IMR-90 (cell line): ENCODE measurements at regions not wholly inside any gene's neighbourhood (a gene's known extent, or its start where the extent isn't known, plus 50 kb on each side); places are given as distances from the start of the nearest gene placed in this dataset.

Experiments used
- ATAC-seq: fragments of 200-7000 bp; cut with Tn5 transposase; 2 replicates; pipeline ENCODE4 v1.9.1; 2020; ENCODE audit warnings: low read depth, mild to moderate bottlenecking, moderate library complexity
- BruUV-seq: library from RNA; stranded (reverse); fragments of 400-500 nt; replicated peaks from 2 replicates; lab custom pipeline; 2021; lab: Mats Ljungman, UMichigan
- CTCF ChIA-PET: fragments of 300-600 bp; formaldehyde crosslinking; extraction: SDS; loops from one replicate; lab custom pipeline; 2021; ENCODE audit warnings: antibody characterized with exemption; lab: Yijun Ruan, JAX
- POLR2A ChIA-PET: fragments of 300-600 bp; sonication (Branson Sonifier 250); formaldehyde crosslinking; loops from one replicate; lab custom pipeline; 2022; ENCODE audit warnings: antibody characterized with exemption; ENCODE audit not compliant: unreplicated experiment; lab: Charles Lee
- DNase-seq: peaks from one replicate; pipeline ENCODE4 v3.0.0; 2013
- H2AFZ ChIP-seq: replicated peaks from 2 replicates; pipeline ENCODE3; 2013; ENCODE audit warnings: low read length, mild to moderate bottlenecking; ENCODE audit not compliant: poor library complexity
- H2AK5ac ChIP-seq: 2 replicates; pipeline ENCODE4 v1.6.1; 2013; ENCODE audit warnings: low read depth, low read length, inconsistent platforms
- H2AK9ac ChIP-seq: replicated peaks from 2 replicates; pipeline ENCODE3; 2013; ENCODE audit warnings: mild to moderate bottlenecking, low read depth, low read length, moderate library complexity; ENCODE audit not compliant: poor library complexity
- H2BK120ac ChIP-seq: 2 replicates; pipeline ENCODE4 v1.6.1; 2013; ENCODE audit warnings: low read depth, low read length, inconsistent platforms
- H2BK15ac ChIP-seq: 3 replicates; pipeline ENCODE4 v1.6.1; 2013; ENCODE audit warnings: low read depth, low read length, inconsistent platforms
- H2BK20ac ChIP-seq: 2 replicates; pipeline ENCODE4 v1.6.1; 2013; ENCODE audit warnings: low read depth, mild to moderate bottlenecking, inconsistent platforms, low read length, moderate library complexity
- H2BK5ac ChIP-seq: 2 replicates; pipeline ENCODE4 v1.6.1; 2013; ENCODE audit warnings: mild to moderate bottlenecking, low read depth, low read length, inconsistent platforms; ENCODE audit not compliant: poor library complexity, severe bottlenecking
- H3K14ac ChIP-seq: replicated peaks from 2 replicates; pipeline ENCODE4 v1.6.1; 2013; ENCODE audit warnings: low read depth, low read length, inconsistent platforms
- H3K18ac ChIP-seq: 2 replicates; pipeline ENCODE4 v1.6.1; 2013; ENCODE audit warnings: low read depth, low read length, control low read depth
- H3K23ac ChIP-seq: 2 replicates; pipeline ENCODE4 v1.6.1; 2013; ENCODE audit warnings: low read depth, low read length, inconsistent platforms
- H3K27ac ChIP-seq: 2 replicates; pipeline ENCODE4 v1.5.1; 2013; ENCODE audit warnings: mild to moderate bottlenecking, control low read depth, low read length; ENCODE audit not compliant: insufficient read depth
- H3K27me3 ChIP-seq: 2 replicates; pipeline ENCODE4 v1.6.1; 2013; ENCODE audit warnings: low read length; ENCODE audit not compliant: control insufficient read depth, insufficient read depth
- H3K36me3 ChIP-seq: 2 replicates; pipeline ENCODE4 v1.6.1; 2013; ENCODE audit warnings: low read length, mixed read lengths; ENCODE audit not compliant: control insufficient read depth, insufficient read depth
- H3K4ac ChIP-seq: 2 replicates; pipeline ENCODE4 v1.6.1; 2013; ENCODE audit warnings: low read depth, low read length, inconsistent platforms
- H3K4me1 ChIP-seq: 2 replicates; pipeline ENCODE4 v1.6.1; 2013; ENCODE audit warnings: low read length, mixed read lengths; ENCODE audit not compliant: control insufficient read depth, insufficient read depth
- H3K4me2 ChIP-seq: 2 replicates; pipeline ENCODE4 v1.6.1; 2013; ENCODE audit warnings: low read depth, mild to moderate bottlenecking, control low read depth, low read length, moderate library complexity
- H3K4me3 ChIP-seq: 2 replicates; pipeline ENCODE4 v1.5.1; 2013; ENCODE audit warnings: low read depth, mild to moderate bottlenecking, control low read depth, low read length, moderate library complexity; ENCODE audit not compliant: insufficient read depth
- H3K56ac ChIP-seq: 2 replicates; pipeline ENCODE4 v1.6.1; 2013; ENCODE audit warnings: low read length, inconsistent platforms; ENCODE audit not compliant: insufficient read depth; ENCODE audit errors: extremely low read depth
- H3K79me1 ChIP-seq, 2 experiments: 2 replicates each; pipeline ENCODE4 v1.6.1; 2013; ENCODE audit warnings: low read length in 2 of 2, inconsistent platforms in 1 of 2, low read depth in 1 of 2
- H3K9ac ChIP-seq: 2 replicates; pipeline ENCODE4 v1.6.1; 2013; ENCODE audit warnings: low read depth, low read length, control low read depth
- H3K9me1 ChIP-seq: 2 replicates; pipeline ENCODE4 v1.6.1; 2013; ENCODE audit warnings: low read length, inconsistent platforms; ENCODE audit not compliant: insufficient read depth
- H3K9me3 ChIP-seq: 2 replicates; pipeline ENCODE4 v1.6.1; 2013; ENCODE audit warnings: low read length; ENCODE audit not compliant: control insufficient read depth, insufficient read depth
- H4K20me1 ChIP-seq: 2 replicates; pipeline ENCODE4 v1.6.1; 2013; ENCODE audit warnings: low read length, inconsistent platforms; ENCODE audit not compliant: insufficient read depth
- H4K5ac ChIP-seq: 2 replicates; pipeline ENCODE4 v1.6.1; 2013; ENCODE audit warnings: mild to moderate bottlenecking, low read depth, low read length, control low read depth
- H4K8ac ChIP-seq, 2 experiments: 2 replicates each; pipeline ENCODE4 v1.6.1; 2013; ENCODE audit warnings: low read depth in 2 of 2, low read length in 2 of 2, control low read depth in 1 of 2, inconsistent platforms in 1 of 2
- H4K91ac ChIP-seq: 2 replicates; pipeline ENCODE4 v1.6.1; 2013; ENCODE audit warnings: low read depth, low read length, inconsistent platforms; ENCODE audit not compliant: insufficient read depth
- BHLHE40 ChIP-seq: fragments of 150-350 bp; IDR thresholded peaks from 2 replicates; pipeline ENCODE4 v1.6.1; 2016; ENCODE audit warnings: mild to moderate bottlenecking, low read depth, low read length
- CEBPB ChIP-seq: IDR thresholded peaks from 2 replicates; pipeline ENCODE4 v1.6.1; 2012; ENCODE audit warnings: low read depth, low read length, improper control_type of control experiment
- CHD1 ChIP-seq: IDR thresholded peaks from 2 replicates; pipeline ENCODE4 v1.6.1; 2012; ENCODE audit warnings: low read depth, low read length, improper control_type of control experiment
- CTCF ChIP-seq: conservative IDR thresholded peaks from 2 replicates; pipeline ENCODE4 v1.5.1; 2012; ENCODE audit warnings: mild to moderate bottlenecking, low read depth, low read length, improper control_type of control experiment
- ELK1 ChIP-seq: fragments of 150-350 bp; IDR thresholded peaks from 2 replicates; pipeline ENCODE4 v1.6.1; 2016; ENCODE audit warnings: low read depth, mild to moderate bottlenecking, low read length, moderate library complexity, borderline replicate concordance
- FOS ChIP-seq: fragments of 150-350 bp; IDR thresholded peaks from 2 replicates; pipeline ENCODE4 v1.6.1; 2016; ENCODE audit warnings: low read depth, low read length
- MAFK ChIP-seq: IDR thresholded peaks from 2 replicates; pipeline ENCODE4 v1.6.1; 2012; ENCODE audit warnings: low read depth, low read length, improper control_type of control experiment
- MAZ ChIP-seq: IDR thresholded peaks from 2 replicates; pipeline ENCODE4 v1.6.1; 2012; ENCODE audit warnings: low read depth, mild to moderate bottlenecking, low read length, improper control_type of control experiment, moderate library complexity, borderline replicate concordance
- MXI1 ChIP-seq: IDR thresholded peaks from 2 replicates; pipeline ENCODE4 v1.6.1; 2012; ENCODE audit warnings: low read depth, mild to moderate bottlenecking, low read length, moderate library complexity, borderline replicate concordance
- NFE2L2 ChIP-seq: fragments of 150-350 bp; IDR thresholded peaks from 2 replicates; pipeline ENCODE4 v1.6.1; 2016; ENCODE audit warnings: low read depth, mild to moderate bottlenecking, low read length
- POLR2A ChIP-seq: IDR thresholded peaks from 2 replicates; pipeline ENCODE4 v1.6.1; 2012; ENCODE audit warnings: mild to moderate bottlenecking, low read depth, low read length
- RAD21 ChIP-seq: IDR thresholded peaks from 2 replicates; pipeline ENCODE4 v1.6.1; 2012; ENCODE audit warnings: low read length, improper control_type of control experiment
- RCOR1 ChIP-seq: IDR thresholded peaks from 2 replicates; pipeline ENCODE4 v1.6.1; 2012; ENCODE audit warnings: mild to moderate bottlenecking, low read length, improper control_type of control experiment; ENCODE audit not compliant: insufficient replicate concordance
- RFX5 ChIP-seq: IDR thresholded peaks from 2 replicates; pipeline ENCODE4 v1.8.0; 2012; ENCODE audit warnings: low read depth, mild to moderate bottlenecking, low read length, moderate library complexity
- SMC3 ChIP-seq: fragments of 150-350 bp; IDR thresholded peaks from 2 replicates; pipeline ENCODE4 v1.6.1; 2016; ENCODE audit warnings: low read depth, mild to moderate bottlenecking, antibody characterized with exemption, low read length, moderate library complexity
- USF2 ChIP-seq: fragments of 150-350 bp; IDR thresholded peaks from 2 replicates; pipeline ENCODE4 v1.6.1; 2017; ENCODE audit warnings: mild to moderate bottlenecking, antibody characterized with exemption, low read length, low read depth
- WGBS, 2 experiments: methylation state at CpG; one replicate each; pipeline versions ENCODE4 v1.1.5 to v1.1.7; 2013; ENCODE audit warnings: missing lambda C conversion rate in 2 of 2; ENCODE audit not compliant: insufficient read length in 1 of 2; ENCODE audit errors: extremely low coverage in 2 of 2; 5-methylcytosine and 5-hydroxymethylcytosine counted together
- dilution Hi-C: fragments of 300-500 bp; cut with HindIII; formaldehyde crosslinking; loops from one replicate; pipeline ENCODE4 v1.14.3; 2018; ENCODE audit warnings: low sequenced_read_pairs; ENCODE audit not compliant: unreplicated experiment
- in situ Hi-C: fragments of 300-500 bp; cut with MboI; formaldehyde crosslinking; loops from 3 replicates; pipeline ENCODE4 v1.14.3; 2019; ENCODE audit warnings: low sequenced_read_pairs, inconsistent platforms, mixed read lengths
- intact Hi-C: fragments of 100-400 bp; cut with micrococcal nuclease; formaldehyde crosslinking; loops from 2 replicates; pipeline ENCODE4 v1.10.0; 2022

- Histone ChIP-seq H3K56ac (no peak overlapping the region), H2AK9ac (no peak overlapping the region), H3K14ac (no peak overlapping the region), H3K4me2 (no peak overlapping the region), H3K9me1 (no peaks in the 10 kb centered on the region), H3K18ac (no peak overlapping the region), H2BK120ac (no peak overlapping the region), H2AK5ac (no peak overlapping the region), H3K4ac (no peak overlapping the region), H3K23ac (no peak overlapping the region), H2BK15ac (no peak overlapping the region), H3K27me3 (no peaks in the 10 kb centered on the region), H4K8ac (no peak overlapping the region), H4K5ac (no peak overlapping the region), H2BK5ac (no peak overlapping the region), H4K91ac (no peak overlapping the region), H3K79me1 (no peaks in the 10 kb centered on the region), H3K9me3 (no peaks in the 10 kb centered on the region), H3K27ac (no peak overlapping the region), H3K4me1 (no peaks in the 10 kb centered on the region), H2BK20ac (no peak overlapping the region), H2AFZ (no peak overlapping the region), H4K20me1 (no peaks in the 10 kb centered on the region), H3K9ac (no peak overlapping the region), H3K4me3 (no peak overlapping the region), H3K36me3 (no peaks in the 10 kb centered on the region)
- intact Hi-C loops, result loop anchor here (10.0 kb wide), 2 partner anchors 206 to 736 kb away; no protein-coding TSS in a partner anchor
- dilution Hi-C loops, result no loop called here
- no TSS peak for BruUV-seq
- in situ Hi-C loops, result no loop called here
- DNase-seq, result no peak
- 60% methylated on average over 1 of the region's 9 CpGs; no CpG with 5 or more reads in 1 of the 2 experiments for WGBS, 2 experiments
- ChIA-PET POLR2A (no interaction called here), CTCF (interaction anchor here (0.6 kb wide), 1 partner anchor 1590 kb away, joined by 3 read pairs; no protein-coding TSS in a partner anchor)
- no peak for TF ChIP-seq RAD21
- TF ChIP-seq MXI1, result no peak
- TF ChIP-seq RCOR1, result no peak
- TF ChIP-seq POLR2A, result no peak
- TF ChIP-seq CHD1, result no peak
- no peak for TF ChIP-seq RFX5
- no peak for TF ChIP-seq FOS
- no peak for TF ChIP-seq MAFK
- no peak for TF ChIP-seq CEBPB
- TF ChIP-seq SMC3, result no peak
- no peak for TF ChIP-seq MAZ
- TF ChIP-seq NFE2L2, result no peak
- no peak for TF ChIP-seq ELK1
- TF ChIP-seq CTCF, result no peak
- no peak for TF ChIP-seq BHLHE40
- TF ChIP-seq USF2, result no peak
- ATAC-seq, result no peak
Measured at GRCh38 chr20:20820785-20821483, 108.5 kb upstream of the RALGAPA2 start.
